DMS53 (cell line): ENCODE measurements at regions not wholly inside any gene's neighbourhood (a gene's known extent, or its start where the extent isn't known, plus 50 kb on each side); places are given as distances from the start of the nearest gene placed in this dataset.
A peak's percentile ranks its signal among the peaks of the same experiment; 100 is the strongest.

Experiments used
- DNase-seq: peaks from one replicate; lab custom pipeline; 2025; lab: John Stamatoyannopoulos, UW

GRCh38 chr18:78362198-78362597, 617.4 kb upstream of the SALL3 start:
- no peak for DNase-seq

- DNase-seq: no peak
These were observed 615.8 kb upstream of the SALL3 start for GRCh38 chr18:78363556-78364387.

- no peak for DNase-seq
These were observed 615.1 kb upstream of the SALL3 start for GRCh38 chr18:78364388-78364960.

- no peak for DNase-seq
These were observed 611.6 kb upstream of the SALL3 start for GRCh38 chr18:78367996-78368395.

- DNase-seq: no peak
These were observed 610.9 kb upstream of the SALL3 start for GRCh38 chr18:78368726-78369125.

- peak; percentile 17 for DNase-seq
These were observed 603.6 kb upstream of the SALL3 start for GRCh38 chr18:78376046-78376445.

- no peak for DNase-seq
These were observed 601.2 kb upstream of the SALL3 start for GRCh38 chr18:78378403-78378802.

GRCh38 chr18:78378983-78379382, 600.6 kb upstream of the SALL3 start:
- no peak for DNase-seq

GRCh38 chr18:78390348-78390951, 589.2 kb upstream of the SALL3 start:
- DNase-seq: no peak

GRCh38 chr18:78390952-78391348, 588.7 kb upstream of the SALL3 start:
- DNase-seq: no peak

GRCh38 chr18:78393086-78393862, 586.3 kb upstream of the SALL3 start:
- no peak for DNase-seq

GRCh38 chr18:78396077-78396476, 583.5 kb upstream of the SALL3 start:
- no peak for DNase-seq

- DNase-seq: no peak
These were observed 582.9 kb upstream of the SALL3 start for GRCh38 chr18:78396756-78397155.

- DNase-seq: no peak
These were observed 579.6 kb upstream of the SALL3 start for GRCh38 chr18:78399992-78400503.

GRCh38 chr18:78402440-78402839, 577.2 kb upstream of the SALL3 start:
- DNase-seq: no peak

- no peak for DNase-seq
These were observed 576.7 kb upstream of the SALL3 start for GRCh38 chr18:78402966-78403365.

GRCh38 chr18:78403371-78403770, 576.2 kb upstream of the SALL3 start:
- no peak for DNase-seq

GRCh38 chr18:78405763-78406162, 573.9 kb upstream of the SALL3 start:
- DNase-seq: no peak

GRCh38 chr18:78406743-78407465, 572.7 kb upstream of the SALL3 start:
- DNase-seq: no peak

- DNase-seq: no peak
These were observed 572.2 kb upstream of the SALL3 start for GRCh38 chr18:78407466-78407844.

- no peak for DNase-seq
These were observed 571.0 kb upstream of the SALL3 start for GRCh38 chr18:78408623-78409022.
